HCT116 (cell line): ENCODE measurements at regions not wholly inside any gene's neighbourhood (a gene's known extent, or its start where the extent isn't known, plus 50 kb on each side); places are given as distances from the start of the nearest gene placed in this dataset.

Experiments used
- CEBPB ChIP-seq: IDR thresholded peaks from 2 replicates; pipeline ENCODE4 v1.6.1; 2012; ENCODE audit warnings: low read depth
- EZH2 ChIP-seq: fragments of 200-600 bp; sonication (generic); IDR thresholded peaks from 2 replicates; pipeline ENCODE4 v1.6.1; 2017; ENCODE audit warnings: antibody characterized with exemption, mixed run types
- FOSL1 ChIP-seq: IDR thresholded peaks from 2 replicates; pipeline ENCODE4 v1.6.1; 2012; ENCODE audit warnings: low read depth
- POLR2A ChIP-seq: IDR thresholded peaks from 2 replicates; pipeline ENCODE4 v1.7.0; 2011; ENCODE audit warnings: borderline replicate concordance; ENCODE audit not compliant: insufficient read depth, insufficient read length; ENCODE audit errors: extremely low read depth
- REST ChIP-seq: IDR thresholded peaks from 2 replicates; pipeline ENCODE4 v1.6.1; 2012; ENCODE audit warnings: low read depth
- YY1 ChIP-seq: IDR thresholded peaks from 2 replicates; pipeline ENCODE4 v1.6.1; 2011; ENCODE audit warnings: low read length, low read depth, moderate library complexity, mild to moderate bottlenecking; ENCODE audit not compliant: insufficient replicate concordance; ENCODE audit errors: extremely low read depth
- ZBTB33 ChIP-seq: IDR thresholded peaks from 2 replicates; pipeline ENCODE4 v1.6.1; 2011; ENCODE audit warnings: mild to moderate bottlenecking, low read length, moderate library complexity; ENCODE audit not compliant: insufficient replicate concordance; ENCODE audit errors: extremely low read depth
- ZNF274 ChIP-seq: fragments of 200-500 bp; sonication (Bioruptor generic); IDR thresholded peaks from 2 replicates; pipeline ENCODE4 v1.6.1; 2014; ENCODE audit warnings: mild to moderate bottlenecking, low read depth, low read length, inconsistent platforms
- TF ChIP-seq, protein P1 (sequence below), 3 experiments: fragments of 200-600 bp in 1 of 3; sonication (generic) in 1 of 3; IDR thresholded peaks in 2 of 3; conservative IDR thresholded peaks in 1 of 3; 2 replicates each; pipeline ENCODE4 v1.5.1; 2012 to 2017; ENCODE audit warnings: low read depth in 2 of 3, low read length in 2 of 3, antibody characterized with exemption in 1 of 3, borderline replicate concordance in 1 of 3, control low read depth in 1 of 3, mild to moderate bottlenecking in 1 of 3, mixed read lengths in 1 of 3, mixed run types in 1 of 3, moderate library complexity in 1 of 3; ENCODE audit not compliant: insufficient read depth in 1 of 3

DNA sequence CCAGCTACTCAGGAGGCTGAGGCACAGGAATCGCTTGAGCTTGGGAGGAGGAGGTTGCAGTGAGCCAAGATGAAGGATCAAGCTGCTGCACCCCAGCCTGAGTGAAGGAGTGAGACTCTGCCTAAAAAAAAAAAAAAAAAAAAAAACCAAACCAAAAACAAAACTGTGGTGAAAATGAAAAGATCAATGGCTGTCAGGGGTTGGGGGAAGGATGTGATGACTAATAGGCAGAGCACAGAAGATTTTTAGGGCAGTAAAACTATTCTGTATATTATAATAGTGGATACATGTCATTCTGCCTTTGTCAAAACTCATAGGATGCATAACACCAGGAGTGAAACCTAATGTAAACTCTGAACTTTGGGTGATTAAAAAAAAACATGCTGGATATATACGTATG, 69.9 kb upstream of the ELOVL6 start:
- TF ChIP-seq, protein P1, sequence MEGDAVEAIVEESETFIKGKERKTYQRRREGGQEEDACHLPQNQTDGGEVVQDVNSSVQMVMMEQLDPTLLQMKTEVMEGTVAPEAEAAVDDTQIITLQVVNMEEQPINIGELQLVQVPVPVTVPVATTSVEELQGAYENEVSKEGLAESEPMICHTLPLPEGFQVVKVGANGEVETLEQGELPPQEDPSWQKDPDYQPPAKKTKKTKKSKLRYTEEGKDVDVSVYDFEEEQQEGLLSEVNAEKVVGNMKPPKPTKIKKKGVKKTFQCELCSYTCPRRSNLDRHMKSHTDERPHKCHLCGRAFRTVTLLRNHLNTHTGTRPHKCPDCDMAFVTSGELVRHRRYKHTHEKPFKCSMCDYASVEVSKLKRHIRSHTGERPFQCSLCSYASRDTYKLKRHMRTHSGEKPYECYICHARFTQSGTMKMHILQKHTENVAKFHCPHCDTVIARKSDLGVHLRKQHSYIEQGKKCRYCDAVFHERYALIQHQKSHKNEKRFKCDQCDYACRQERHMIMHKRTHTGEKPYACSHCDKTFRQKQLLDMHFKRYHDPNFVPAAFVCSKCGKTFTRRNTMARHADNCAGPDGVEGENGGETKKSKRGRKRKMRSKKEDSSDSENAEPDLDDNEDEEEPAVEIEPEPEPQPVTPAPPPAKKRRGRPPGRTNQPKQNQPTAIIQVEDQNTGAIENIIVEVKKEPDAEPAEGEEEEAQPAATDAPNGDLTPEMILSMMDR (IDR thresholded peaks at IDR 0.05 in 2 of 3, conservative IDR thresholded peaks at IDR 0.05 in 1 of 3; ENCODE audit: borderline replicate concordance in 1 of 3, insufficient read depth in 1 of 3, low read depth in 2 of 3, low read length in 2 of 3), result no peak
- no peak for TF ChIP-seq POLR2A
- no peak for TF ChIP-seq FOSL1
- no peak for TF ChIP-seq ZNF274
- TF ChIP-seq ZBTB33, result no peak
- TF ChIP-seq EZH2, result no peak
- no peak for TF ChIP-seq REST
- no peak for TF ChIP-seq CEBPB
- no peak for TF ChIP-seq YY1
